Activated CD4-positive, alpha-beta T cell treated with anti-CD3 and anti-CD28 coated beads for 48 hours (primary cell): ENCODE measurements at regions not wholly inside any gene's neighbourhood (a gene's known extent, or its start where the extent isn't known, plus 50 kb on each side); places are given as distances from the start of the nearest gene placed in this dataset.
"Not testable (repeated sequence)": the region's sequence is repeated elsewhere in the genome, so short reads cannot be mapped to it uniquely, and the experiment has no call there.

Experiments
- DNase-seq: peaks from one replicate; pipeline ENCODE4 v3.0.0-alpha.2; 2020

- DNase-seq, result no peak
Observed at GRCh38 chr7:98729121-98729520, 112.0 kb downstream of the NPTX2 start.

GRCh38 chr7:98730326-98730725 is 113.2 kb downstream of the NPTX2 start:
- DNase-seq, result no peak

- DNase-seq, result no peak
Observed at GRCh38 chr7:98731651-98732050, 114.6 kb downstream of the NPTX2 start.

DNA sequence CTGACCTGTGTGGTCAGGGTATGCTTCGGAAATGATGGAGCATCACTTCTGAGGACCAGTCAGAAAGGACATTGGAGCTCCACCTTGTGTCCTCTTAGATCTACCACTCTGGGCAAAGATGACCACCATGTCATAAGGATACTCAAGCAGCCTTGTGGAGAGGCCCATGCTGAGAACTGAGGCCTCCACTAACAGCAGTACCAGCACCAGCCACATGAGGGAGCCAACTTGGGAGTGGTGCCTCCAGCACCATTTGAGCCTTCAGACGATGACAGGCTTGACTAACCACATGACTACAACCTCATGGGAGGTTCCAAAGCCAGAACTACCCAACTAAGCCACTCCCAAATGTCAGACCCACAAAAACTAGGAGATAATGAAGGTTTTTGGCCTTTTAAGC is 116.0 kb downstream of the NPTX2 start:
- peak; percentile 82 for DNase-seq

DNA sequence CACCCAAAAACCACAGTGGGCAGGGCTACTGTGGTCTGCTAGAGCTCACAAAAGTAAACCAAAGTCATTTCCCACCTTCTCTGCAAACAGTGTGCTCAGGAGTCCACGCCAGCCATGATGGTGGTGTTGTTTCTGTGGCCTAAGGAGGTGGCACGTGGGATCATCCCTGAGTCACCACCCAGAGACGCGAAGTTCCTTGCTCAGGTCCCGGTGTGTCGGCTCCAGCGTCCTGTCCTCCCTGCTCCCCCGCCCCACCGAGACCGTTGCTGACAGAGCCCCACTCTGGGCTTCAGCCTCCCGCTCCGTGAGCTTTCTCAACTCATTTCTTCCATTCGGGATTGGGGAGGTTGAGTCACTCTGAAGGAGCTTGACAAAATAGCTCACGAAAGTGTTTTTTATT is 118.7 kb downstream of the NPTX2 start:
- no peak for DNase-seq

DNA sequence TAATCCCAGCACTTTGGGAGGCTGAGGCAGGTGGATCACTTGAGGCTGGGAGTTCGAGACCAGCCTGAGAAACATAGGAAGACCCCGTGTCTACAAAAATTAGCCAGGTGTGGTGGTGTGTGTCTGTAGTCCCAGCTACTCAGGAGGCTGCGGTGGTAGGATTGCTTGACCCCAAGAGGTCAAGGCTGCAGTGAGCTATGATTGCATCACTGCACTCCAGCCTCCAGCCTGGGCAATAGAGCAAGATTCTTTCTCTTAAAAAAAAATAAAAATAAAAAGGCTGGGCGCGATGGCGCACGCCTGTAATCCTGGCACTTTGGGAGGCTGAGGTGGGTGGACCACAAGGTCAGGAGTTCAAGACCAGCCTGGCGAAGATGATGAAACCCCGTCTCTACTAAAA is 119.4 kb downstream of the NPTX2 start:
- DNase-seq, result not testable (repeated sequence)

- no peak for DNase-seq
Observed at GRCh38 chr7:98737176-98737575, 120.1 kb downstream of the NPTX2 start.

- DNase-seq, result no peak
Observed at GRCh38 chr7:98740643-98741042, 123.6 kb downstream of the NPTX2 start.

GRCh38 chr7:98745722-98746318 is 124.0 kb downstream of the TMEM130 start:
- peak; percentile 86 for DNase-seq

DNA sequence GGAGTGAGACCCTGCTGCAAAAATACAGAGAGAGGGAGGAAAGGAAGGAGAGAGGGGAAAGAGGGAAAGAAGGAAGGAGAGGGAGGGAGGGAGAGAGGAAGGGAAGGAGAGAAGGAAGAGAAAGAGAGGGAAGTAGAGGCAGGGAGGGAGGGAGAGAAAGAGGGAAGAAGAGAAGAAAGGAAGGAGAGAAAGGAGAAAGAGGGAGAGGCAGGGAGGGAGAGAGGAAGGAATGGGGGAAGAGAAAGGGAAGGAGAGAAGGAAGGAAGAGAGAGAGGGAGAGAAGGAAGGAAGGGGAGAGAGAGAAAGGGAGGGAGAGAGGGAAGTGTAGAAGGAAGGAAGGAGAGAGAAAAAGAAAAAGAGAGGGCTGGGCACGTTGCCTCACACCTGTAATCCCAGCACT is 121.7 kb downstream of the TMEM130 start:
- DNase-seq, result no peak

DNA sequence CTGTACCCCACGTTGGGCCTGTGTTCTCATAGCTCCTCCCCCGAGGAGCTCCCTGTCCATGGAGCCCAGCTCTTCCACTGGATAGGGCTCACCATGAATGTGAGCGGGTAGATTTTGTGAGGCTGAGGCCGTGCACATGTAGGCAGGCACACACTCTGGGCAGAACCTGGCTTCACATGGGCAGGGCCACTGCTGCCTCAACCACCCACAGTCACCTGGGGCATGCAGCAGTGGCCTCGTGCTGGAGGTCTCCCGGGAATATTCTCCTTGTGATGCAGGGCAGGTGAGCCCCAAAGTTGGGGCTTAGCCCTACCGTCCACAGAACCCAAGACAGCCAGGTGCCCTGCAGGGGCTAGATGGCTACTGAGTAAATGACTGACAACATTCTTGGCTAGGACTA is 116.6 kb downstream of the TMEM130 start:
- no peak for DNase-seq

DNA sequence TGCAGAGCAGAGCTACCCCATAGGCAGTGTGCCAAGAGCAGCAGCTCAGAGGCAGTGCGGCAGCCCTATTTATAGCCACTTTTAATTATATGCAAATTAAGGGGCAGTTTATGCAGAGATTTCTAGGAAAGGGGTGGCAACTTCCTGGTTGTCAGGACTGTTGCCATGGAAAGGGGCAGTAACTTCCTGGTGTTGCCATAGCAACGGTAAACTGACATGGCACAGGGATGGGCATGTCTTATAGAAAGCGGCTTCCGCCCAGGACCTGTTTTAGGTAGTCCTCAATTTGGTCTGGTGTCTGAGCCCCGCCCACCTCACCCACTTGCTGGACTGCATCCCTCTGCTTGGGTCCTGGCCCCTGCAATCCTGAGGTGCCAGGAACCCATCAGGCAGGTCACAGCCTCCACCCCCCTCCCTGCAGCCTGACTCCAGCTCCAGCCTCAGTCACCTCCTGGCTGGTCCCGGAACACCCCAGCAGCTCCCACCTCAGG is 115.8 kb downstream of the TMEM130 start:
- DNase-seq, result no peak

DNA sequence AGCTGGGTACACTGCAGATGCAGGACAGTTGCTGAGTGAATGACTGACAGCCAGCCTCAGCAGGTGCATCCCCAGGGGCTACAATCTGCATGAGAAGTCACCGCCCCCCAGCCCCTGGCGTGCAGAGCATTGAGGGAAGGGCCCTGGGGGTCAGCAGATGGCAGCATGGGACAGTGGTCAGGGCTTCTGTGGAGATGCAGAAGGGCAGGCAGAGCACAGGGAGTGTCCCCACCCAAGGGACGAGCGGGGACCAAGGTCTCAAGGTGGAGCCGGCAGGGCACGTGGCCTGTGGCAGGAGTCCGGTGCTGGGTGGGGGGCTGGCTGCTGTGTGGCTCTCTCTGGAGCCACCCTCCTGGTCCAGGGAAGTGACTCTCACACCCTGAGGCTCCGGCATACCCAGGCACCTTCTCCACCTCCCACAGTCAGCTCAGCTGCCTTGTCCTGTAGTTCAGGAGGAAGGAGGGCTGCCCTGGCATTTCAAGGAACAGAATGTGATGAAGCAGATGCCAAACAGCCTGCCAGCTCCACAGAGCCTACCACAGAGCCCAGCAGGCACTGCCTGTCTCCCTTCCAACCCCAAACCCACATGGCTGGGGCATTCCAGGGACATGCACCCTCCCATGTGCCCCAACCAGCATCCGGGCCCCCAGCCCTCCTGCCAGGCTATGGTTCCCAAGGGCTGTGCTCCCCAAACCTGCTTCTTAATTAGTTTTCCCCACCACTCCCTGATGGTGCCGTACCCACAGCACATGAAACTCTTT is 114.5 kb downstream of the TMEM130 start:
- no peak for DNase-seq

- DNase-seq, result no peak
Observed at GRCh38 chr7:98758157-98758556, 111.7 kb downstream of the TMEM130 start.

DNA sequence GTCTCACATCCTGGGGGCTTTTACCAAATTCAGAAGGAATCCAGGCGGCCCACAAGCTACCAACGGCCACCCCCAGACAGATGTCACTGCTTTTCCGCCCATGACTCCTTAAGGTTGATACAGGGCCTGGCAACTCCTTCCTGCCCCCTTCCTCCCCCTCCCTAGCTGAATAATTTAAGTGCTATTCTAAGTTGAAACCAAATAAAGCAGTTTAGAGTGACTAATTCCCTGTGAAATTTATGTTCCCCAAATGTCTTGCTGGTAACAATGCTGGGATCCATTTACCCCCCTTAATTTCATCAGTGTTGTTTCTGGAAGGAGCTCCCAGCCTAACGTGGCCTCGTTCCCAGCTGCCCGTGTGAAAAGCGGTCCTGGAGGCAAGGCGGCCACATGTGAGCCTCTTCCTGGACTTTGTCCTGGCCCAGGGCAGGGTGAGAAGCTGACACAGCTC is 109.6 kb downstream of the TMEM130 start:
- no peak for DNase-seq

DNA sequence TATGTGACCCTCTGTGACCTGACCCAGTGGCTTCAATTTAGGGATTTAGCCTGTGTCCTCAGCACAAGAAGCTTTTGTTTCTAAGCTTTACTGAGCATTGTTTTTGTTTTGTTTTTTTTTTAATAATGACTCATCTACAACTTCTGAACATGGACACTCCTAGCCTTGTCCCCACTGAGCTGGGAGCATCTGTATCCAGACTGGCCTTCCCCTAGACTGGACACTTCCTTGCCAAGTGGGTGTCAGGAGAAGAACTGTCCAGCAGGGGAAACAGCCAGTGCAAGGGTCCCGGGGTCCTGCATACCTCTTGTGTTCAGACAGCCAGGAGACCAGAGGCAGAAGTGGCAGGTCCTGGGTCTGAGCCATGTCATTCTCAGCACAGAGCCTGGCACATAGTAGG is 108.6 kb downstream of the TMEM130 start:
- DNase-seq, result no peak

- DNase-seq, result no peak
Observed at GRCh38 chr7:98762620-98763019, 107.2 kb downstream of the TMEM130 start.

GRCh38 chr7:98763441-98763840 is 106.4 kb downstream of the TMEM130 start:
- DNase-seq, result no peak

- no peak for DNase-seq
Observed at GRCh38 chr7:98764946-98765345, 104.9 kb downstream of the TMEM130 start.

DNA sequence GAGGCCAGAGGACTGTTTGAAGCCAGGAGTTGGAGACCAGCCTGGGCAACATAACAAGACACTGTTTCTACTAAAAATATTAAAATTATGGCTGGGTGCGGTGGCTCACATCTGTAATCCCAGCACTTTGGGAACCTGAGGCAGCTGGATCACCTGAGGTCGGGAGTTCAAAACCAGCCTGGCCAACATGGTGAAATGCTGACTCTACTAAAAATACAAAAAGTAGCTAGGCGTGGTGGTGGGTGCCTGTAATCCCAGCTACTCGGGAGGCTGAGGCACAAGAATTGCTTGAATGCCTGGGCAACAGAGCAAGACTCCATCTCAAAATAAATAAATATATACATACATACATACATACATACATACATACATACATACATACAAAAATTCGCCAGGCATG is 99.7 kb downstream of the TMEM130 start:
- DNase-seq, result not testable (repeated sequence)

DNA sequence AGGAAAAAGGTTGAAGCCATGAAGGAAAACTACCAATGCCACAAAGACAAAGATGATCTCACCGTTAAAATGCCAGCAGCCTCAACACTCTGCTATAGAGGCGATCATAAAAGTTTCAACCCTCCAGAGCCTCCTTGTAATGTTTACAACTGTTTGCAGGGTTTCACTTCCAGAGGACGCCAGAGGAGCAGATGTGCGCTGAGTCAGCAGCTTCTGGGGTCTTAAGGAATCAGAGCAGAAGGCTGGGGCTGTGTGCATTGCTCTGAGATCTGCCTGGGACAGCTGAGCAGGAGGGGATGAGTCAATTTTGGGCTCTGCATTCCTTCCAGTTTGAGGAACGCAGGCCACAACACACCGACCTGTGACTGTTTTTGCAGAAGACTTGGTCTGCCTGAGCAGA is 98.3 kb downstream of the TMEM130 start:
- no peak for DNase-seq

GRCh38 chr7:98771941-98772603 is 97.7 kb downstream of the TMEM130 start:
- DNase-seq, result no peak

DNA sequence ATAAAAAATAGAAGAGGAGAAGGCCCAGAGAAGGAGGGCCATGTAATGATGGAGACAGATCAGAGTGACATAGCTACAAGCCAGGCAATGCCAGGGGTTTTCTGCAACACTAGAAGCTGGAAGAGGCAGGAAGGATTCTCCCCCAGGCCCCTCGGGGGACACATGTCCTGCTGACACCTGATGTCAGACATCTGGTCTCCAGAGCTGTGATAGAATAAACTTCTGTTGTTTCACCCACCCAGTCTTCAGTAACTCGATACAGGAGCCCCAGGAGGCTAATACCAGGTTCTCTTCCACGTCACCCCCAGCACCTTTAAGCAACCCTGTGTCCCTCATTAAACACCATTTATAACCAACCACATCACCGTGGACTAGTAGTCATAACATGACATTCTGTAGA is 94.9 kb downstream of the TMEM130 start:
- no peak for DNase-seq

DNA sequence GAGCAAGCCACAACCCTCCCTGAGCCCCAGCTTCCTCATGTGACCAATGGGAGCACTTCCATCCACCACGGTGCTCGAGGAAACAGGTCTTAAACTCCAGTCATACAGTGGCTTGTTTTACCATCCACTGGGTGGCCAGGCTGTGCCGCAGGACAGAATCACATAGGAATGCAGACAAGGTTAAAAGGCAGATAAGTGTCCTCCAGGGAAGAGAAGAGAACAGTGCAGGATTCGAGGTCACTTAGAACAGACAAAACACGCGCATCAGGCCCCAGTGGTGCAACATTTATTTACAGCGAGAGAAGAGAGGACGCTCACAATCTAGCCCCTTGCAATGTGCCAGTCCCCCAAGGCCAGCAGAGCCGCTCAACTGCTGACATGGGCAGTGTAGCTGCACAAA is 92.8 kb downstream of the TMEM130 start:
- DNase-seq, result no peak
